ENCODE measurements at regions not wholly inside any gene's neighbourhood (a gene's known extent, or its start where the extent isn't known, plus 50 kb on each side); places are given as distances from the start of the nearest gene placed in this dataset.

DNA sequence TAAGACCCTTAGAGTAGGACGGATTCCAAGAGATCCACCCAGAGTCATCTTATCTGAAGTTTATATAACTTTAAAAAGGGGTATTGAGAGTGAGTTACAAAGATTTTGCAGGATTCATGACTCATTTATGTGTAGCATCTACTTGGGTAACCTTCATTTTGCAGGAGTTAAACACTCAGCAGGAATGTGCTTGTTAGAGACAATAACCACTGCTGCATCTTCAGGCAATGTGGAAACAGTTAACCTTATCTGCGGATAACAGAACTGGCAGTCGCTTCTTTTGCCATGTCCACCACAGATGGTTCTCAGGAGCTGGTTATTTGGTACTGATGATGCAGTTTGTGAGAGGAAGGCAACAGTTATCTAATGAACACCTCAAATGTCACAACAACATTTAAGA, 417.9 kb upstream of the DDI1 start:
- H3K27ac ChIP-seq: no peak overlapping the region
- H3K4me3 ChIP-seq: no peak overlapping the region

DNA sequence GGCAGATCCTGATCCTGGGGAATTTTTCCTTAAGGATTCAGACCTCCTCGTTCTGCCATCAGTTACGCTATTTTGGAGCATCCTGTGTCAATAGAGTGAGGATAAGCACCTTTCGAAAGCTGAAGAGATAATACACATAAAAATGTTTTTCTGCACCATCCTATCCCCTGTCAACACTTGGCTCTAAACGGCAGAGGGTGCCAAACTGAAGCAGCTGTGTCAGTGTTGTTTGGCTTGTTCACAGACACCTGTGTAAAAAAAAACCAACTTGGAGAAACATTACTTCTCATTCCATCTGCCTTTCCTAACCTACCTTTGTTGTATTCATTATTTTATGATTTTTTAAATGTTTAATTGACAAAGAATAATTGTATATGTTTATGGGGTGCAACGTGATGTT, 417.0 kb upstream of the DDI1 start:
- H3K4me3 ChIP-seq: no peak overlapping the region
- H3K27ac ChIP-seq: no peak overlapping the region

DNA sequence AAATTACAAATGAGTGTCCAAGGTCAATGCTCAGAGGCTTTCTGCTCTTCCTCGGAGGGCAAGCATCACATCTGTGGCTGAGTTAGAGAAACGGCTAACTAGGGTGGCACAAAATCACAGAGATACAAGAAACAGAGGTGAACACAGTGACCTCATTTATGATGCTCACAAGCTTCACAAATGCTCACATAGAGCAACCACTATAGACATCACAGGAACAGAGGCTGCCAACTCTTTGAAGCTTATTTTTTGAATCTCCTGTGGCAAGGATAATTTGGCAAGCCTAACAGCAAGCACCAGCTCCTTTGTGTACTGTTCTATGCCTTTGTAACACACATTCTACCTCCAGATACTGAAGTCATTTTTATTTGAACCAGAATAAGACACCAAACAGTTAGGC, 416.5 kb upstream of the DDI1 start:
- no peak overlapping the region for H3K27ac ChIP-seq
- H3K4me3 ChIP-seq: no peak overlapping the region

DNA sequence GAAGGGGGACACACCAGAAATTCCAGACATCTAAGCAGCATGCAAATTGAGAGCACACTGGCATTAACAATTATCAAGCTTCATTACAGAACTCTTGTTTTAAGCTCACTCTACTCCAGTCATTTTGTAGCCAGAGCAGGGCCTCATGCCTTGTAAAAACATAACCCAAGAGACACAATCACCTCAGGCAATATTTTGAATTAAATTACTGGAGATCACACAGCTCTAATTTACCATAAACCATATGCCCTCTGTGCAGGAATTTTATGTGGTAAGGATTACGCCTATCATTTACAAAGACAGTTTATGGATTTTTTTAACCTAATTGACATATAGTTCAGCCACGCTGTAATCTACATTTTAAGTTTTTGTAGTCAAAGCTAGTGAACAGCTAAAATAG, 414.1 kb upstream of the DDI1 start:
- Histone ChIP-seq H3K4me3 (no peak overlapping the region), H3K27ac (no peak overlapping the region)

DNA sequence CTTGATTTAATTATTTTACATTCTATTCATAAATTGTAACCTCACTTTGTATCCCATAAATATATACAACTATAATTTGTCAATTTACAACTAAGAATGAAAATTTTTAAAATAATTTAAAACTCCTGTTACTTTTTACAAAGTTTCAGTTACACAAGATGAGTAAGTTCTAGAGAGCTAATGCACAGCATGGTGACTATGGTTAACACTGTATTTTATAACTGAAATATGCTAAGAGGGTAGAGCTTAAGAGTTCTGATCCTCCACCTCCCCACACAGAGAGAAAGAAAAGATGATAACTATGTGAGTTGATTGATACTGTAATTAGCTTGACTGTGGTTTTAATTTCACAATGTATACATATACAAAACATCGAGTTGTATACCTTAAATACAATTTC, 412.5 kb upstream of the DDI1 start:
- Histone ChIP-seq H3K4me3 (no peak overlapping the region), H3K27ac (no peak overlapping the region)

DNA sequence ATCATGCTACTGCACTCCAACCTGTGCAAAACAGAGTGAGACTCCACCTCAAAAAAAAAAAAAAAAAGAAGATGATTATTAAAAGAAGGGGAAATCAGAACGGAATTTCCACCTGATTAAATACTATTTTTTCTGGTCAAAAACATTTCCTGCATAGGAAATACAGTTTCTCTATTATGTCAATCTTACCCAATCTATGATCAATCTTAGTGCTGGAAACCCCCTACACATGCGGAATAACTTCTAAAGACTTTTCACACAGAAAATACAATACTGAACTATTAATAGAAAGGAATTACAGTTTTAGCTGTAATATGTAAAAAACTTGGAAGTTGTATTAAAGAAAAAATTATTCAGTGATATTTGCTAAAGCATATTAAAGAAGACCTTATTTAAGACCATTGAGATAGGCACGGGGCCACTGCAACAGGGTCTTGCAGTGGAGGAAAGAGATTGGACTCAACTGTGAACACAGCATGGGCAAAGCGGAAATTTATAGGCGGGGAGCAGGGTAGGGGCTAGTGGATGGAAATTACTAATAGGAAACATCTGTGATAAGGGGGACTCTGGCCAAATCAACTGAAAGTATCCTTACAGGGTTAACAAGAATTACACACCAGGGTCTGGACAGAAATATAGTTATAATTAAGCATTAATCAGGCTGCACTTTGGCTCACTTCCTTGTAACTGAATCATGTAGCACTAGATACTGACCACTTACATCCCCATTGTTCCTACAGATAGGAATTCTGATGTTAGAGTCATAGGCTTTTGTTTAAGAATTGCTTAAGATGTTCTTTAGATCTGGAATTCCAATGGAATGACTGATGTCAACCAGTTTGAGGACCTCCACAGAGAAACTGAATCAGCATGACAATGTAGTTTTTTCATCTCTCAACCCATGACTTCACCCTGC, 411.5 kb upstream of the DDI1 start:
- peak overlapping the region in 2 of 21 experiments; percentile 12 to 53 for H3K27ac ChIP-seq

DNA sequence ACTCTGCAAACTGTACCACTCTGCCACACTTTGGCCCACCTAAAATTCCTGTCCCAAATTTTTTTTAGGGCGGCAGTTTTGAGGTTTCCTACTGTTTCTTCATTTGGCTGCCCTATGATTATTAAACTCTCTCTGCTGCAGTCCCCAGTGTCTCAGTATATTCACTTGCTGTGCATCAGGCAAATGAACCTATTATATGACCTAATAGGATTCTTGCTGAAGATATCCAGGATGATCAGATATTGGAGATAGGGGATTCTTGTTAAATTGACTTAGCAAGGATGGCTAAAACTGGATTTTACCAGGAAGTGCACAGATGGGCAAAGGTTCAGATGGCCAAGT, 410.8 kb upstream of the DDI1 start:
- peak overlapping the region in 2 of 21 experiments; percentile 34 to 53 for H3K27ac ChIP-seq
- no peak overlapping the region for H3K4me3 ChIP-seq

More for the DNA sequence above, 411.5 kb upstream of the DDI1 start:
- H3K4me3 ChIP-seq: no peak overlapping the region

DNA sequence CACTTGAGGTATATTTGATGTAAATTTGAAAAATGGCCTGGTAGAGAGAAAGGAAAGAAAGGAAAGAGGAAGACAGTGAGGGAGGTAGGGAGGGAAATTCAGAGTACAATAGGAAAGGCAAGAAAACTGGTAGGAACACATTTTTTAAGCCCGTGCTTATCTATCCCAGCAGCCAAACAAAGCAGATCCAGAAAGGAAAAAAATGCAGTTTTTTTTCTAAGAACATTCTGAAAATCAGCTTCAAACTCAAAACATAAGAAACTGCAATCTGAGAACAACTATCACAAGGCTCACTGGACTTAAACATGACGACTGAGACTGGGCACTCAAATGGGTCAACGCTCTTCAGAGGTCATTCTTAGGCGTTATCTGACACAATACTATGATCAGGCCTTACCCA, 408.3 kb upstream of the DDI1 start:
- Histone ChIP-seq H3K27ac (no peak overlapping the region), H3K4me3 (no peak overlapping the region)

DNA sequence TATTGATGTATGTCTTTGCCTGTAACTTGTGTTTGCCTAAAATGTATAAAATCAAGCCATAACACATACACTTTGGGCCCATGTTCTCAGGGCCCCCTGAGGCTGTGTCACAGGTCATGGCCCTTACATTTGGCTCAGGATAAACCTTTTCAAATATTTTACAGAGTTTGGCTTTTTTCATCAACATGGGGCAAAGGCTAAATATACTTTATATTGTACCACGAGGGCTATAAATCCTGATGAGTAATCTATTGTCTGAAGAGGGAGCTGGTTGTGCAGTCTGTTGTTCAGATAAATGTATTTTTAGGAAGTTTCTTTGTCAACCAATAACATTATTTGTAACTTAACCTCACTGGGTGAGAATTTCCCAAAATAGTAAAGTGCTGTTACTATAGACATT, 404.6 kb upstream of the DDI1 start:
- Histone ChIP-seq H3K4me3 (no peak overlapping the region), H3K27ac (no peak overlapping the region)

DNA sequence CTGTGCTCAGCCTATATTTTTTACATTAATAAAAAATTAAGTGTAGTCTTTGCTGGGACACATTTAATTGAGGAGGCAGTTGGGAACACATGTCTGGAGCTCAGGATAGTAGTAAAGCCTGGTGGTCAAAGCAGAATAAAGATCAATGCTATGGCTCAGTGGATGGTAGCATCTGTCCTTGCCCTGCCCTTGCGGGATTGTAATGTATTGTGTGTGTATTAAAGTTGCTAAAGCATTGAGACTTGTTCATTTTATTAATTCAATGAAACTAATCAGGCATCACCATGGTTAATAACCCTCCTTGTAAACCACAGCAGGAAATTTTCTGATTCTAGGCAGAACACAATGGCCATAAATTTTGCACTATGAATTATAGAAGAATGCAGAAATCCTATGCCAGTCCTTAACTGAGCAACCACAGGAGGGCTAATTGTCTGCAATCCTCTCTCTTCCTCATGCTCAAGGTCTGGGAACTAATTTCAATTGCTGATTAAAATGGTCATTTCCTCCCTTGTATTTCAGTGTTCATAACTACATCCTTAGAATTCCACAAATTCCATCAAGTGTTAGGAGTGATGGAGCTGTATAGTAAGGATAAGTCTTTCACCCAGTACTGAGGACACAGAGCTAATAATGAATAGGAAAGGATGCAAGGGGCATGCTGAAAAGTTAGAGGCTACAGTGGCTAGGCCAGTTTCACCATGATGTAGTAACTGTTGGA, 403.2 kb upstream of the DDI1 start:
- no peak overlapping the region for H3K4me3 ChIP-seq
- H3K27ac ChIP-seq: peak overlapping the region in 1 of 21 experiments; percentile 28

DNA sequence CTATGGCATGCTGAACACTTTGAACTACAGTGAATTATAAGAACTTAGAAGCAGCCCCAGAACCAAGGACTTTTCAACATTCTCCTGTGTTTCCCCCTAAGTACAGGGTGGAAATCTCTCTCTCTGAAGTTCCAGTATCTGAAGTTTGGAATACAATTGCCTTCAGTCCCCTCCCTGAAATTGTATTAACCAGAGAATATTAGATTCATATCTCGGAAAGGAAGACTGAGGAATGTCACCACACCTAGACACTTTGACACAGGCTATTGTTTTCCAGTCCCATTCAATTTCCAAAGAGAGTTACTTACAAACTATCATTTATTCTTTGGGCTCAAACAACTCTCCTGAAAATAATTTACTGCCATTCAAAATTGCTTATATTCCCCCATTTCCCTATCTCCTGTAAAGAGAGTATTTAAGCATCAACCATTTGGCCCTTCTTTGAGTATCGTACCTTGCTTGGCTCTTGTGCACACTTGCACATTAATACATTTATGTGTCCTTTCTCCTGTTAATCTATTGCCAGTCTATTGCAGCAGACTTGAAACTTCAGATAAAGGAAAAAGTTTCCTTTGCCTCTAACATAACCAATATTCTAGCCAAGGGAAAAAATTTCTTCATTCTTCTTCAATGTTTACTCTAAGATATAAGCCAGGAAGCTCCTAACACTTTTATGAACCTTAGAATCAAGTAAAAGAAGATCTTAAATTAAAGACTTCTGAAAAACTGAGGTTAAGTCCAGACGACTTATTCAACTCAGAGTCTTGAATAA, 402.4 kb upstream of the DDI1 start:
- Histone ChIP-seq H3K27ac (no peak overlapping the region), H3K4me3 (no peak overlapping the region)

DNA sequence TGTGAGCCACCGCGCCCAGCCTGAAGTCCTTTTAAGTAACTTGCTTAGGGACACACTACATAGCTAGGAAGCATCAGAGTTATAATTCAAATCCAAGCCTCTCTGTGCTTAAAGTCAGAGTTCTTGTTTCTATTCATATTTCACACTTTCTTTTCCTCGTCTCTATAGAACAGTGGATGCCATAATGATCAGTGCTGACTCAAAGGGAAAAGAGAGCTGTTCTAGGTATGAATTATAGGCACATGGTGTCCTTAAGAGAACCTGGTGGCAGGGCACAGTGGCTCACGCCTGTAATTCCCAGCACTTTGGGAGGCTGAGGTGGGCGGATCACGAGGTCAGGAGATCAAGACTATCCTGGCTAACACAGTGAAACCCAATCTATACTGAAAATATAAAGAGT, 400.2 kb upstream of the DDI1 start:
- H3K27ac ChIP-seq: no peak overlapping the region
- no peak overlapping the region for H3K4me3 ChIP-seq

DNA sequence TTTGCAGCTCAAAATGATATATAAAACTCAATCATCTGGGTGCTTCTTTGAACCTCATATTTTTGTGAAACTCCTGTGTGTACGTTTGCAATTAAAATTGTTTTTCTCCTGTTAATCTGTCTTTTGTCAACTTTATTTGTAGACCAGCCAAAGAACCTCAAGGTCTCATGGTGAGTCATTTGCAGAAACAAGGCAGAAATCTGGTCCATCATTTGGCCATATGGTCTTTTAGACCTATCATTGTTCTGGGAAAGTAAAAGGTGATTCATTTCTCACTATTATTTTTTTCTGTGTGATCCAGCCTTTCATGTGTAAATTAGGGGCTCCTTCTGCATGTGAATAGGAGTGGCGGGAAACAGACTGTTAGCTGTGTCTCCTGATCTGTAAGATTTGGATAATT, 399.1 kb upstream of the DDI1 start:
- H3K4me3 ChIP-seq: no peak overlapping the region
- no peak overlapping the region for H3K27ac ChIP-seq

DNA sequence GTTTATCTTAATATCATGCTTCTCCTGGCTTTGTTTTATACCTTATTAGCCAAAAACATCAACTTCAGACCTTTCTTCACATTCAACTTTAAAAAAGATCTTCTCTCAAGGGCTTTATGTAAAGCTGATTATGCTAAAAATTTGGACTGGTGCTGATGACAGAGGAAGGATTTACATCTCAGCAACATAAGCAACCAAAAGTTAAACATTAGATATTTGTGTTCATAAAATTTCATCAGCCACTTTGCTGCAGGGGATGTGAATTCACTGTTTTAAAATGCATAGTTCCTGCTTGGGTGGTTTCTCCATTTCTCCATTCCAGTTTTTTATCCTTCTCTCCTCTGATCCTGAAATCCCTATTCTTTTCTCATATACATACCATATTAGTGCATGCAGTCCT, 398.6 kb upstream of the DDI1 start:
- H3K4me3 ChIP-seq: no peak overlapping the region
- H3K27ac ChIP-seq: no peak overlapping the region

DNA sequence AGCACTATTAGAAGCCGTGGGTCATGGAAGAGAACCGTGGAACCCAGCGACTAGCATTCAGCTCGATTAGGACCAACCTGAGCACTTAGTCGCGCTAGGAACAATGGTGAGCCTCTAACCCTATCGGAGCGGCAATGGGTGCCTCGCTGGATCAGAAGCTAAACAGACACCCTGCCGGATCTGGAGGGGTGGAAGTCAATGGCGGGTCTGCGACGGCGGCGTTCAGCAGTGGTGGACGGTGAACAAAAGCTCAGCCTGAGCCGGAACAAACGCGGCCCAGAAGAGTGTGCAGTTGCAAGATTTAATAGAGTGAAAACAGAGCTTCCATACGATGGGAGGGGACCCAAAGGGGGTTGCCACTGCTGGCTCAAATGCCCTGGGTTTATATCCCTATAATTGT, 391.8 kb upstream of the DDI1 start:
- Histone ChIP-seq H3K27ac (no peak overlapping the region), H3K4me3 (no peak overlapping the region)

DNA sequence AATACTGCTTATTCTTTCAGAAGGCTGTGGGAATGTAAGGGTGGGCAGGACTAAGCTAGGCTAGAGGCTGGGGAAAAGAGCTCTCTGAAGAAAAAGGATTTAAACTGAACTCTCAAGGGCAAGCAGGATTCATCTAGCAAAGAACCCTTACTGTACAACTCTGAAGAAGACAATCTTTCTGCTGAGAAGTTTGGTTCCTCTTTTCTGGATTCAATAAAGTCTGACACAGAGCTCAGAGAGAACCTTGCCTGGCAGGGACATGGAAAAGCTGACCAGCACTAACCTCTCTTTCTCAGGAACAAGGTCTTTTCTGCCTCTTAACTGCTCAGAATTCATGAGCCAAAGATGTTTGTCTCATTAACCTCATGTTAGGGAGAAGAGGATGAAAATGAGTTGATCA, 388.4 kb upstream of the DDI1 start:
- Histone ChIP-seq H3K27ac (no peak overlapping the region), H3K4me3 (no peak overlapping the region)

DNA sequence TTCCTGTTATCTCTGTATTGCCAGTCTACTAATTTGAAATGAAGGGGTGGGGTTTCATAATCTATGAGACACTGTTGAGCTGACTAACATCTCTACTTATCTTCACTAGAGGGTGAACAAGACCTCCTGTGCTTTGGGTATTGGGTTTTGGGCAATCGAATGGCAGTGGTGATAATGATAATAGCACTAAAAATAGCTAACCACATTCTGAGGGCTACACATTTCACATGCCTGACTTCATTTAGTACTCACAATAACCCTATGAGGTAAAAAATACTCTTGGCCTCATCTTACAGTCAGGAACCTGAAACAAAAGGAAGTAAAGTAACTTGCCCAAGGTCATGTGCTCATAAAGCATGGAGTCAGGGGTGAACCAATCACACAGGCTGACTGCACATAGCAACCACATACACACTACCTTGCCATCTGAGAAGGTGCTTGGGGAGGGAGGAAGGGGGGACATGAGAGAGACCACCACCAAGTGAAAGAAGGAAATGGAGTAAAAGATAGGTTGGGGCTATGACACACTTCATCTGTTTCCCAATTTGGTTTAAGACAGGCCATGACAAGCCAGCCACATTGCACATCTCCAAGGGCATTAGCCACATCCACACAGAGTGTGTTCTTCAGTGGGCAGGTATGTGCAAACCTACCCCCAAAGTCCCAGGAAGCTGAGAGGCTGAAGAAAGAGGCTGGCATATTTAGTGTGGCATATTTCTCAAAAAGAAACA, 387.6 kb upstream of the DDI1 start:
- H3K27ac ChIP-seq: no peak overlapping the region
- no peak overlapping the region for H3K4me3 ChIP-seq

DNA sequence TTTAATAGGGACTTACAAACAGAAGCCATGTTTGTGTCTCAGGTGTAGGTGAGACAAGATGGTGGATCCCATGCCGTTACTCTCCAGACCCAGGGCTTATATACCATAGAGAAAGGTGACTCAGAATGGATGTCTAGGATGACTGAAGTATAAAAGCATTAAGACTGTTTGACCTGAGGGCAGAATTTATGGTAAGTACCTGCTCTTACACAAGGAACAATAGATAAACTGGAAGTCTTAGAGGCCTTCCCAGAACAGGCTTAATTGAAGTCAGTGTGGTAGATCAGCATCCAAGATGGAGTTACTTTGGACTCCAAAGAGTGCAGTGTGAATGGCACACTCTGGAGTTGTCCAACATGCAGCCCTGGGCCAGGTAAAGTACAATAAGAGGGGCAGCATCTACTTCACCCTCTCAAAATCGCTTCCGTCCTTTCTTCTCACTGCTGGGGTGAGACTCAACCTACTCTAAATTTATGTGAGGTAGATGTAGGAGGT, 387.0 kb upstream of the DDI1 start:
- Histone ChIP-seq H3K27ac (no peak overlapping the region), H3K4me3 (no peak overlapping the region)

DNA sequence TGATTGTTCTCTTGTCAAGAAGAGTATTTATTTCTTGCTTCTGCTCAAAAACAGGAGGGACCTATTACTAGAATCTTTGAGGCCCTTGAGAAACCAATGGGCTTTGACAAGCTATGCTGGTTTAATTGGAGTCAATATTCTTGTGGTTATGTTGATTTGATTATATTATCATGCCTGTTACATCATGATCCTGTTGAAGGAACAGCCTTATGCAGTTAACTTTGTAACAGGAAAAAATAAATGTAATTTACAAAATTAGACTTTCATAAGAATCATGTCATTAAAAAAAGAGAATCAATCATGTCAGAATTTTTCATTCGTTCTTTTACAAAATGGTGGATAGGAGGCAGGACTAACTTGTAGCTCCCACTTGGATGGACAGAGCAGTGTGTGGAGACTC, 386.1 kb upstream of the DDI1 start:
- Histone ChIP-seq H3K27ac (no peak overlapping the region), H3K4me3 (no peak overlapping the region)

Measured in skin epidermis (tissue), 12 donors.